IMR-90 (cell line): ENCODE measurements at regions not wholly inside any gene's neighbourhood (a gene's known extent, or its start where the extent isn't known, plus 50 kb on each side); places are given as distances from the start of the nearest gene placed in this dataset.
A peak's percentile ranks its signal among the peaks of the same experiment; 100 is the strongest.

Source experiments
- ATAC-seq: fragments of 200-7000 bp; cut with Tn5 transposase; 2 replicates; pipeline ENCODE4 v1.9.1; 2020; ENCODE audit warnings: low read depth, mild to moderate bottlenecking, moderate library complexity
- BruUV-seq: library from RNA; stranded (reverse); fragments of 400-500 nt; replicated peaks from 2 replicates; lab custom pipeline; 2021; lab: Mats Ljungman, UMichigan
- CTCF ChIA-PET: fragments of 300-600 bp; formaldehyde crosslinking; extraction: SDS; loops from one replicate; lab custom pipeline; 2021; ENCODE audit warnings: antibody characterized with exemption; lab: Yijun Ruan, JAX
- POLR2A ChIA-PET: fragments of 300-600 bp; sonication (Branson Sonifier 250); formaldehyde crosslinking; loops from one replicate; lab custom pipeline; 2022; ENCODE audit warnings: antibody characterized with exemption; ENCODE audit not compliant: unreplicated experiment; lab: Charles Lee
- DNase-seq: peaks from one replicate; pipeline ENCODE4 v3.0.0; 2013
- H2AFZ ChIP-seq: replicated peaks from 2 replicates; pipeline ENCODE3; 2013; ENCODE audit warnings: low read length, mild to moderate bottlenecking; ENCODE audit not compliant: poor library complexity
- H2AK5ac ChIP-seq: 2 replicates; pipeline ENCODE4 v1.6.1; 2013; ENCODE audit warnings: low read depth, low read length, inconsistent platforms
- H2AK9ac ChIP-seq: replicated peaks from 2 replicates; pipeline ENCODE3; 2013; ENCODE audit warnings: mild to moderate bottlenecking, low read depth, low read length, moderate library complexity; ENCODE audit not compliant: poor library complexity
- H2BK120ac ChIP-seq: 2 replicates; pipeline ENCODE4 v1.6.1; 2013; ENCODE audit warnings: low read depth, low read length, inconsistent platforms
- H2BK15ac ChIP-seq: 3 replicates; pipeline ENCODE4 v1.6.1; 2013; ENCODE audit warnings: low read depth, low read length, inconsistent platforms
- H2BK20ac ChIP-seq: 2 replicates; pipeline ENCODE4 v1.6.1; 2013; ENCODE audit warnings: low read depth, mild to moderate bottlenecking, inconsistent platforms, low read length, moderate library complexity
- H2BK5ac ChIP-seq: 2 replicates; pipeline ENCODE4 v1.6.1; 2013; ENCODE audit warnings: mild to moderate bottlenecking, low read depth, low read length, inconsistent platforms; ENCODE audit not compliant: poor library complexity, severe bottlenecking
- H3K14ac ChIP-seq: replicated peaks from 2 replicates; pipeline ENCODE4 v1.6.1; 2013; ENCODE audit warnings: low read depth, low read length, inconsistent platforms
- H3K18ac ChIP-seq: 2 replicates; pipeline ENCODE4 v1.6.1; 2013; ENCODE audit warnings: low read depth, low read length, control low read depth
- H3K23ac ChIP-seq: 2 replicates; pipeline ENCODE4 v1.6.1; 2013; ENCODE audit warnings: low read depth, low read length, inconsistent platforms
- H3K27ac ChIP-seq: 2 replicates; pipeline ENCODE4 v1.5.1; 2013; ENCODE audit warnings: mild to moderate bottlenecking, control low read depth, low read length; ENCODE audit not compliant: insufficient read depth
- H3K27me3 ChIP-seq: 2 replicates; pipeline ENCODE4 v1.6.1; 2013; ENCODE audit warnings: low read length; ENCODE audit not compliant: control insufficient read depth, insufficient read depth
- H3K36me3 ChIP-seq: 2 replicates; pipeline ENCODE4 v1.6.1; 2013; ENCODE audit warnings: low read length, mixed read lengths; ENCODE audit not compliant: control insufficient read depth, insufficient read depth
- H3K4ac ChIP-seq: 2 replicates; pipeline ENCODE4 v1.6.1; 2013; ENCODE audit warnings: low read depth, low read length, inconsistent platforms
- H3K4me1 ChIP-seq: 2 replicates; pipeline ENCODE4 v1.6.1; 2013; ENCODE audit warnings: low read length, mixed read lengths; ENCODE audit not compliant: control insufficient read depth, insufficient read depth
- H3K4me2 ChIP-seq: 2 replicates; pipeline ENCODE4 v1.6.1; 2013; ENCODE audit warnings: low read depth, mild to moderate bottlenecking, control low read depth, low read length, moderate library complexity
- H3K4me3 ChIP-seq: 2 replicates; pipeline ENCODE4 v1.5.1; 2013; ENCODE audit warnings: low read depth, mild to moderate bottlenecking, control low read depth, low read length, moderate library complexity; ENCODE audit not compliant: insufficient read depth
- H3K56ac ChIP-seq: 2 replicates; pipeline ENCODE4 v1.6.1; 2013; ENCODE audit warnings: low read length, inconsistent platforms; ENCODE audit not compliant: insufficient read depth; ENCODE audit errors: extremely low read depth
- H3K79me1 ChIP-seq, 2 experiments: 2 replicates each; pipeline ENCODE4 v1.6.1; 2013; ENCODE audit warnings: low read length in 2 of 2, inconsistent platforms in 1 of 2, low read depth in 1 of 2
- H3K9ac ChIP-seq: 2 replicates; pipeline ENCODE4 v1.6.1; 2013; ENCODE audit warnings: low read depth, low read length, control low read depth
- H3K9me1 ChIP-seq: 2 replicates; pipeline ENCODE4 v1.6.1; 2013; ENCODE audit warnings: low read length, inconsistent platforms; ENCODE audit not compliant: insufficient read depth
- H3K9me3 ChIP-seq: 2 replicates; pipeline ENCODE4 v1.6.1; 2013; ENCODE audit warnings: low read length; ENCODE audit not compliant: control insufficient read depth, insufficient read depth
- H4K20me1 ChIP-seq: 2 replicates; pipeline ENCODE4 v1.6.1; 2013; ENCODE audit warnings: low read length, inconsistent platforms; ENCODE audit not compliant: insufficient read depth
- H4K5ac ChIP-seq: 2 replicates; pipeline ENCODE4 v1.6.1; 2013; ENCODE audit warnings: mild to moderate bottlenecking, low read depth, low read length, control low read depth
- H4K8ac ChIP-seq, 2 experiments: 2 replicates each; pipeline ENCODE4 v1.6.1; 2013; ENCODE audit warnings: low read depth in 2 of 2, low read length in 2 of 2, control low read depth in 1 of 2, inconsistent platforms in 1 of 2
- H4K91ac ChIP-seq: 2 replicates; pipeline ENCODE4 v1.6.1; 2013; ENCODE audit warnings: low read depth, low read length, inconsistent platforms; ENCODE audit not compliant: insufficient read depth
- BHLHE40 ChIP-seq: fragments of 150-350 bp; IDR thresholded peaks from 2 replicates; pipeline ENCODE4 v1.6.1; 2016; ENCODE audit warnings: mild to moderate bottlenecking, low read depth, low read length
- CEBPB ChIP-seq: IDR thresholded peaks from 2 replicates; pipeline ENCODE4 v1.6.1; 2012; ENCODE audit warnings: low read depth, low read length, improper control_type of control experiment
- CHD1 ChIP-seq: IDR thresholded peaks from 2 replicates; pipeline ENCODE4 v1.6.1; 2012; ENCODE audit warnings: low read depth, low read length, improper control_type of control experiment
- CTCF ChIP-seq: conservative IDR thresholded peaks from 2 replicates; pipeline ENCODE4 v1.5.1; 2012; ENCODE audit warnings: mild to moderate bottlenecking, low read depth, low read length, improper control_type of control experiment
- FOS ChIP-seq: fragments of 150-350 bp; IDR thresholded peaks from 2 replicates; pipeline ENCODE4 v1.6.1; 2016; ENCODE audit warnings: low read depth, low read length
- MAZ ChIP-seq: IDR thresholded peaks from 2 replicates; pipeline ENCODE4 v1.6.1; 2012; ENCODE audit warnings: low read depth, mild to moderate bottlenecking, low read length, improper control_type of control experiment, moderate library complexity, borderline replicate concordance
- POLR2A ChIP-seq: IDR thresholded peaks from 2 replicates; pipeline ENCODE4 v1.6.1; 2012; ENCODE audit warnings: mild to moderate bottlenecking, low read depth, low read length
- RAD21 ChIP-seq: IDR thresholded peaks from 2 replicates; pipeline ENCODE4 v1.6.1; 2012; ENCODE audit warnings: low read length, improper control_type of control experiment
- RCOR1 ChIP-seq: IDR thresholded peaks from 2 replicates; pipeline ENCODE4 v1.6.1; 2012; ENCODE audit warnings: mild to moderate bottlenecking, low read length, improper control_type of control experiment; ENCODE audit not compliant: insufficient replicate concordance
- SMC3 ChIP-seq: fragments of 150-350 bp; IDR thresholded peaks from 2 replicates; pipeline ENCODE4 v1.6.1; 2016; ENCODE audit warnings: low read depth, mild to moderate bottlenecking, antibody characterized with exemption, low read length, moderate library complexity
- USF2 ChIP-seq: fragments of 150-350 bp; IDR thresholded peaks from 2 replicates; pipeline ENCODE4 v1.6.1; 2017; ENCODE audit warnings: mild to moderate bottlenecking, antibody characterized with exemption, low read length, low read depth
- WGBS, 2 experiments: methylation state at CpG; one replicate each; pipeline versions ENCODE4 v1.1.5 to v1.1.7; 2013; ENCODE audit warnings: missing lambda C conversion rate in 2 of 2; ENCODE audit not compliant: insufficient read length in 1 of 2; ENCODE audit errors: extremely low coverage in 2 of 2; 5-methylcytosine and 5-hydroxymethylcytosine counted together
- dilution Hi-C: fragments of 300-500 bp; cut with HindIII; formaldehyde crosslinking; loops from one replicate; pipeline ENCODE4 v1.14.3; 2018; ENCODE audit warnings: low sequenced_read_pairs; ENCODE audit not compliant: unreplicated experiment
- in situ Hi-C: fragments of 300-500 bp; cut with MboI; formaldehyde crosslinking; loops from 3 replicates; pipeline ENCODE4 v1.14.3; 2019; ENCODE audit warnings: low sequenced_read_pairs, inconsistent platforms, mixed read lengths
- intact Hi-C: fragments of 100-400 bp; cut with micrococcal nuclease; formaldehyde crosslinking; loops from 2 replicates; pipeline ENCODE4 v1.10.0; 2022
- TF ChIP-seq, protein P1 (sequence below): fragments of 150-350 bp; IDR thresholded peaks from 2 replicates; pipeline ENCODE4 v1.6.1; 2016; ENCODE audit warnings: low read depth, mild to moderate bottlenecking, low read length, moderate library complexity, borderline replicate concordance

DNA sequence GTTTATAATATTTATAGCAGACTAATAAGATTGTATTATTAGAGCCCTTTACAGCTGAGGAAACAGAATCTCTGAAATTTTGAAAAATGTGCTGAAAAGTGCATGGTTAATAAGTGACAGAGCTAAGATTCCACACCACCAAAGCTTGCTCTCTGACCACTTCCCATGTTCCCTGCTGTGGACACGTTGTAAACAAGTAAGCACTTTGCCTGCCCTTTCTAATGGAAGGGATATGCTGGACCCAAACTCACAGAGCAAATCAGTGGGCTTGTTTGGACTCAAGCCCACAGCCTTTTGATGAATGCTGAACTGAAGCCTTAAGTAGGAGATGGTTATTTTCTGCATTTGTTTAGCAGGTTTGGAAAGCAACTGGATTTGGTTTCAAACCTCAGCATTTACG, 214.0 kb upstream of the TMEM72 start:
- Histone ChIP-seq H3K23ac (no peak overlapping the region), H3K18ac (peak overlapping the region; percentile 54; the same call in 1 of the 2 replicates), H4K91ac (no peak overlapping the region), H2AFZ (no peak overlapping the region), H2BK20ac (no peak overlapping the region), H3K27ac (no peak overlapping the region), H4K5ac (peak overlapping the region; percentile 59; the same call in 1 of the 2 replicates), H3K4me1 (peaks cover 5% of the 10 kb centered on the region), H2BK120ac (no peak overlapping the region), H2AK5ac (no peak overlapping the region), H3K79me1 (no peaks in the 10 kb centered on the region), H4K8ac (no peak overlapping the region), H3K9me1 (no peaks in the 10 kb centered on the region), H3K27me3 (no peaks in the 10 kb centered on the region), H3K36me3 (no peaks in the 10 kb centered on the region), H2BK5ac (no peak overlapping the region), H3K9me3 (peaks cover 3% of the 10 kb centered on the region), H2BK15ac (no peak overlapping the region), H3K9ac (no peak overlapping the region), H3K4ac (peak overlapping the region; percentile 4; the same call in 1 of the 2 replicates), H3K4me2 (no peak overlapping the region), H4K20me1 (no peaks in the 10 kb centered on the region), H3K4me3 (no peak overlapping the region), H2AK9ac (no peak overlapping the region), H3K14ac (no peak overlapping the region), H3K56ac (no peak overlapping the region)
- dilution Hi-C loops: no loop called here
- DNase-seq (no peak), ATAC-seq (no peak)
- ChIA-PET POLR2A (no interaction called here), CTCF (no interaction called here)
- BruUV-seq: no TSS peak
- WGBS, 2 experiments: 0% methylated on average over 1 of the region's 2 CpGs; no CpG with 5 or more reads in 1 of the 2 experiments
- in situ Hi-C loops: no loop called here
- TF ChIP-seq FOS (no peak), CTCF (no peak), RAD21 (no peak), MAZ (no peak), USF2 (no peak), CEBPB (no peak), SMC3 (no peak), BHLHE40 (no peak), POLR2A (no peak), CHD1 (no peak), RCOR1 (no peak)
- TF ChIP-seq, protein P1, sequence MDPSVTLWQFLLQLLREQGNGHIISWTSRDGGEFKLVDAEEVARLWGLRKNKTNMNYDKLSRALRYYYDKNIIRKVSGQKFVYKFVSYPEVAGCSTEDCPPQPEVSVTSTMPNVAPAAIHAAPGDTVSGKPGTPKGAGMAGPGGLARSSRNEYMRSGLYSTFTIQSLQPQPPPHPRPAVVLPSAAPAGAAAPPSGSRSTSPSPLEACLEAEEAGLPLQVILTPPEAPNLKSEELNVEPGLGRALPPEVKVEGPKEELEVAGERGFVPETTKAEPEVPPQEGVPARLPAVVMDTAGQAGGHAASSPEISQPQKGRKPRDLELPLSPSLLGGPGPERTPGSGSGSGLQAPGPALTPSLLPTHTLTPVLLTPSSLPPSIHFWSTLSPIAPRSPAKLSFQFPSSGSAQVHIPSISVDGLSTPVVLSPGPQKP: no peak
- intact Hi-C loops: no loop called here
